ENCODE measurements at regions not wholly inside any gene's neighbourhood (a gene's known extent, or its start where the extent isn't known, plus 50 kb on each side); places are given as distances from the start of the nearest gene placed in this dataset.
A peak's percentile ranks its signal among the peaks of the same experiment; 100 is the strongest.

DNA sequence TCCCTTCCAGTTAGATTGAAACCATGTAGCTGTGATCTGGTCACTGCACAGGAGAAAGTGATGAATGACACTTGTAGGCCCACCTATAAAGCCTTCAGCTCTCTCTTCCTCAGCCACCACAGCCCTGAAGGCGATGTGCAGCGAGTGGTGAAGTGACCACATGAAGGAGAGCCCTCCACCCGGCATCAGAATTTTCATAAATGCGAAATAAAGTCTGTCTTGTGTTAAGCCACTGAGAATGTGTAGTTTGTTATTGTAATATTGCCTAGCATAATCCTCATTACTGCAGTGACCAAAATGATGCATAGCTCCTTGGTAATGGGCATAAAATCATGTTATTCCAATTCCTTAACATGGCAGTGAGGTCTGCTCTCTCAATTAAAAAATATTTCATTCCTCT is 122.1 kb upstream of the LYPLAL1 start:
- no peak overlapping the region for H3K4me3 ChIP-seq (ENCODE audit: low read depth, low read length)
- no peak for TF ChIP-seq MYC (IDR thresholded peaks at IDR 0.05; ENCODE audit: low read depth, low read length)
- no peak for TF ChIP-seq POLR2A (IDR thresholded peaks at IDR 0.05; ENCODE audit: extremely low read depth, insufficient read length)
- TF ChIP-seq, protein P1, sequence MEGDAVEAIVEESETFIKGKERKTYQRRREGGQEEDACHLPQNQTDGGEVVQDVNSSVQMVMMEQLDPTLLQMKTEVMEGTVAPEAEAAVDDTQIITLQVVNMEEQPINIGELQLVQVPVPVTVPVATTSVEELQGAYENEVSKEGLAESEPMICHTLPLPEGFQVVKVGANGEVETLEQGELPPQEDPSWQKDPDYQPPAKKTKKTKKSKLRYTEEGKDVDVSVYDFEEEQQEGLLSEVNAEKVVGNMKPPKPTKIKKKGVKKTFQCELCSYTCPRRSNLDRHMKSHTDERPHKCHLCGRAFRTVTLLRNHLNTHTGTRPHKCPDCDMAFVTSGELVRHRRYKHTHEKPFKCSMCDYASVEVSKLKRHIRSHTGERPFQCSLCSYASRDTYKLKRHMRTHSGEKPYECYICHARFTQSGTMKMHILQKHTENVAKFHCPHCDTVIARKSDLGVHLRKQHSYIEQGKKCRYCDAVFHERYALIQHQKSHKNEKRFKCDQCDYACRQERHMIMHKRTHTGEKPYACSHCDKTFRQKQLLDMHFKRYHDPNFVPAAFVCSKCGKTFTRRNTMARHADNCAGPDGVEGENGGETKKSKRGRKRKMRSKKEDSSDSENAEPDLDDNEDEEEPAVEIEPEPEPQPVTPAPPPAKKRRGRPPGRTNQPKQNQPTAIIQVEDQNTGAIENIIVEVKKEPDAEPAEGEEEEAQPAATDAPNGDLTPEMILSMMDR (IDR thresholded peaks at IDR 0.05; ENCODE audit: low read depth, low read length) = no peak
- TF ChIP-seq, protein P2, sequence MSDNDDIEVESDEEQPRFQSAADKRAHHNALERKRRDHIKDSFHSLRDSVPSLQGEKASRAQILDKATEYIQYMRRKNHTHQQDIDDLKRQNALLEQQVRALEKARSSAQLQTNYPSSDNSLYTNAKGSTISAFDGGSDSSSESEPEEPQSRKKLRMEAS (IDR thresholded peaks at IDR 0.05; ENCODE audit: low read depth, low read length) = no peak
- no peak for DNase-seq (ENCODE audit: low read depth)

DNA sequence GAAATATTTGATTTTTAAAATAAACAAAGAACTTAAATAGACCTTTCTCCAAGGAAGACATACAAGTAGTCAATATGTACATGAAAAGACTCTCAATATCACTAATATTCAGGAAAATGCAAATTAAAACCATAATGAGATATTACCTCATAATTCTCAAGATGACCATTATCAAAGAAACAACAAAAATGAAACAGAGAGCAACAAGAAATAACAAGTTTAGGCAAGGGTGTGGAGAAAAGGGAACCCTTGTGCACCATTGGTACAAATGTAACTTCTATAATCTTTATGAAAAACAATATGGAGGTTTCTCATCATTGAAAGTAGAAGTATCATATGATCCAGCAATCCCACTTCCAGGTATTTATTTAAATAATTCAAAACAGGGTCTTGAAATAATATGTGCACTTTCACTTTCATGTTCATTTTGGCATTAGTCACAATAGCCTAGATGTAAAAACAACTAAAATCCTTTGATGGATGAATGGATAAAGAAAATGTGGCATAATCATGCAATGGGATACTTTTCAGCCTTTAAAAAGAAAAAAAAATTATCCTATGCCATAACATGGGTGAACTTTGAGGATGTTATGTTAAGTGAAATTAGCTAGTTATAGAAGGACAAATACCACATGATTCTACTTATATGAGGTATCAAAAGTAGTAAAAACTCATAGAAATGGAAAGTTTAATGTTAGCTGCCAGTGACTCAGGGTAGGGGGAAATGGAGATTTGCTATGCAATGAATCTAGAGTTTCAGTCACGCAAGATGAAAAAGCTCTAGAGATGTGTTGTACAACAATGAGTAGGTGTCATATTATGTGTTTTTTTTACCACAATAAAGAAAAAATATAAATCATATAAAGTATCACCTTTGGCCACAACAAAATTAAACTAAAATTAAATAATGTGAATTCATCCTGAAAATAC is 114.5 kb upstream of the LYPLAL1 start:
- DNase-seq (ENCODE audit: low read depth) = no peak
- no peak overlapping the region for H3K4me3 ChIP-seq (ENCODE audit: low read depth, low read length)
- TF ChIP-seq, protein P2 (IDR thresholded peaks at IDR 0.05; ENCODE audit: low read depth, low read length) = no peak
- no peak for TF ChIP-seq POLR2A (IDR thresholded peaks at IDR 0.05; ENCODE audit: extremely low read depth, insufficient read length)
- TF ChIP-seq, protein P1 (IDR thresholded peaks at IDR 0.05; ENCODE audit: low read depth, low read length) = no peak
- no peak for TF ChIP-seq MYC (IDR thresholded peaks at IDR 0.05; ENCODE audit: low read depth, low read length)

DNA sequence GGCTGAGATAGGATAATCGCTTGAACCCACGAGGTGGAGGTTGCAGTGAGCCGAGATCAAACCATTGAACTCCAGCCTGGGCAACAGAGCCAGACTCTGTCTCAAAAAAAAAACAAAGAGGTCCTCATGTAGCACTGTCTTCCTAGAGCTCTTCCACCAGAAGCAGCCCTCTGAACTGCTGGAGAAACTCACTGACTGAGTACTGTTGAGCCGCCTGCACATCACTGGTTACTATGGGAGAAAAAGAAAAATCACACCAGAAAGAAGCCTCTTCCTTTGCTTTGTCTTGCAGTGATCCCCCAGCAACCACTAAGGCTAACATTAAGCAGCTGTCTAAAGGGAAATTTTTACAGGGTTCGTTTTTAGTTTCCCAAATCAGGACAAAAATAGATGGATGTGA is 112.9 kb upstream of the LYPLAL1 start:
- no peak overlapping the region for H3K4me3 ChIP-seq (ENCODE audit: low read depth, low read length)
- DNase-seq (ENCODE audit: low read depth) = no peak
- no peak for TF ChIP-seq POLR2A (IDR thresholded peaks at IDR 0.05; ENCODE audit: extremely low read depth, insufficient read length)
- TF ChIP-seq, protein P2 (IDR thresholded peaks at IDR 0.05; ENCODE audit: low read depth, low read length) = no peak
- TF ChIP-seq MYC (IDR thresholded peaks at IDR 0.05; ENCODE audit: low read depth, low read length) = no peak
- TF ChIP-seq, protein P1 (IDR thresholded peaks at IDR 0.05; ENCODE audit: low read depth, low read length) = no peak

DNA sequence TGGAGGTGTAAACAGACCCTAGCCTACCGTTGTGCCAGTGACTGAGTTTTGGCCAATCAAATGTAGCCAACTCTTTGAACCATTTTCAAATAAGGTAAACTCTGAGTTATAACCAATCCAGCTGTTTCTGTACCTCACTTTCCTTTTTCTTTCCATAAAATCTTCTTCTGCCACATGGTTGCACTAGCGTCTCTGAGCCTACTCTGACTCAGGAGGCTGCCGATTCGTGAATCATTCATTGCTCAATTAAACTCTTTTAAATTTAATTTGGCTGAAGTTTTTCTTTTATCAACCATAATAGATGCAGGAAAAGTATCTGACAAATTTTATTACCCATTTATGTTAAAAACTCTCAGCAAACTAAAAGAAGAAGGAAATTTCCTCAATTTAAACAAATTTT is 111.5 kb upstream of the LYPLAL1 start:
- no peak overlapping the region for H3K4me3 ChIP-seq (ENCODE audit: low read depth, low read length)
- DNase-seq (ENCODE audit: low read depth) = no peak
- TF ChIP-seq, protein P2 (IDR thresholded peaks at IDR 0.05; ENCODE audit: low read depth, low read length) = no peak
- TF ChIP-seq, protein P1 (IDR thresholded peaks at IDR 0.05; ENCODE audit: low read depth, low read length) = no peak
- no peak for TF ChIP-seq POLR2A (IDR thresholded peaks at IDR 0.05; ENCODE audit: extremely low read depth, insufficient read length)
- TF ChIP-seq MYC (IDR thresholded peaks at IDR 0.05; ENCODE audit: low read depth, low read length) = no peak

DNA sequence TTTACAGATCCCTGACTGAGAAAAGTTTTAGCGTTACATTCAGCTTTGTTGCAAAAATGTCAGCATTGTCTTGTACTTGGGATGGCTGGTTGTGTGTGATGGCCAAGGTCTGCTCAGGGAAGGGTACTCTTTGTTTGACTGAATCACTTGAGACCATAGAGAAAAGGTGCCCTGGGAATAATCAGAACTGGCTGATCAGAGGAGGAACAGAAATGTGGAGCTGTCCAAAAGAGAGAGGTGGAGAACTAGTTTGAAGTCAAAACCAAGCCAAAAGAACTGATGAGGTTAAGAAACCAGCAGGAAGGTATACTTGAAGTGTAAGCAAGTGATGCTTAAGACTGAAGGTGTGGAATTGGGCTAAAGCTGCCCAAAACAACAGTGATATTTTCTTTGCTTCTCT is 107.6 kb upstream of the LYPLAL1 start:
- TF ChIP-seq MYC (IDR thresholded peaks at IDR 0.05; ENCODE audit: low read depth, low read length) = no peak
- TF ChIP-seq, protein P2 (IDR thresholded peaks at IDR 0.05; ENCODE audit: low read depth, low read length) = no peak
- no peak overlapping the region for H3K4me3 ChIP-seq (ENCODE audit: low read depth, low read length)
- no peak for DNase-seq (ENCODE audit: low read depth)

DNA sequence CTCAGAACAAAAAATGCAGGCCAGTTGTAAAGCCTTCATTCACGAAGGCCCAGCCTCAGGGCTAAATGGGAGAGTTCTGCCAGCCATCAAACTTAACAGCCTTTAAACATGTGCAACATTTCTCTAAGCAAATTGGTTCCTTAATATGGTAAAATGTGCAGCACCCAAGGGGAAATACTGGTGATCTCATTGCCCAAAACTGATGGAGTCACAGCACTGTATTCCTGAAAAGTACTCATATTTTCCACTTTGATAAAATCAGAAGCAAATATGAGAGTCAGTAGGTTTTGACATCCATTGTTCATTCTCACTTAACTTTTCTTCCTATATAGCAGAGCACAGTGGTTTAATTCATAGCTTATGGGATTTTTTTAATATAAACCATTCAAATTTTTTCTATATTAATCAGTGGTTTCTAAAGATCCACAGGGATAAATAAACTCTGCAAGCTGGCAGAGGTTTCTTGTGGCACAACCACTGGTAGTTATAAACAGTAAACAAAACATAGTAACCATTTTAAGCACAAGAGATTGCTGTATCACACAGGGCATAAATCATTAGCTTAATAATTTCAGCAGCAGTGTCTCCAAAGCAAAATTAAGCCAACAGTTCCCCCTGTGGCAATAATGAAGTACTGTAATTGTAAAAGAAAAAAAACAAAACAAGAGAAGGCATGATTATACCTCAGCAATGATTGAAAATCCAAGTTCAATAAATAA is 106.9 kb upstream of the LYPLAL1 start:
- TF ChIP-seq, protein P1 (IDR thresholded peaks at IDR 0.05; ENCODE audit: low read depth, low read length) = no peak
- TF ChIP-seq, protein P2 (IDR thresholded peaks at IDR 0.05; ENCODE audit: low read depth, low read length) = no peak
- TF ChIP-seq POLR2A (IDR thresholded peaks at IDR 0.05; ENCODE audit: extremely low read depth, insufficient read length) (no peak), MYC (IDR thresholded peaks at IDR 0.05; ENCODE audit: low read depth, low read length) (no peak)
- DNase-seq (ENCODE audit: low read depth) = peak; percentile 18

More for the DNA sequence above, 106.9 kb upstream of the LYPLAL1 start:
- no peak overlapping the region for H3K4me3 ChIP-seq (ENCODE audit: low read depth, low read length)

All from NB4 (cell line).